AG09309 (cell line): ENCODE measurements at regions not wholly inside any gene's neighbourhood (a gene's known extent, or its start where the extent isn't known, plus 50 kb on each side); places are given as distances from the start of the nearest gene placed in this dataset.
"Not testable (repeated sequence)": the region's sequence is repeated elsewhere in the genome, so short reads cannot be mapped to it uniquely, and the experiment has no call there.

Source experiments
- DNase-seq: peaks from one replicate; pipeline ENCODE4 v3.0.0-alpha.2; 2010; ENCODE audit warnings: low read depth
- H3K4me3 ChIP-seq: 2 replicates; pipeline ENCODE4 v1.5.1; 2011; ENCODE audit warnings: mild to moderate bottlenecking, low read depth, low read length, moderate library complexity; ENCODE audit not compliant: control insufficient read depth
- TF ChIP-seq, protein P1 (sequence below): IDR thresholded peaks from 2 replicates; pipeline ENCODE4 v1.5.1; 2011; ENCODE audit warnings: mild to moderate bottlenecking, low read depth, low read length, inconsistent platforms; ENCODE audit not compliant: insufficient read depth, control insufficient read depth; ENCODE audit errors: missing control alignments

DNA sequence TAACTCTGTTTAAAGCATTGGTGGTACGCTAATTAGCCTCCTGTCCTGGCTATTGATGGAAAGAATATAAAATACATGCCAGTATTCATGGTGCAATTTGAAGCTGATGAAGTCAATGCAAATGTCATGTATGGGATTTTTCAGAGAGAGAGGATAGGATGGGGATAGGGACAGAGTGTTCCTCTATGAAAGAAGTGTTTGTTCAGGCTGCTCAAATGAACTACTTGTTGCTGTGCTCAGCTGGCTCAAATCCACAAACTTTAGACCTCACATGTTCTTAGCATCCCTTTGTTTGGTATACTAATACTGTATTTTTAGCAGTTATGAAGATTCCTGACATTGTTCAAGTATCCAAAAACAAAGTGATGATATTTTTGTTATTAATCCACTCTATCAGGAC is 116.5 kb downstream of the SLITRK1 start:
- no peak overlapping the region for H3K4me3 ChIP-seq
- TF ChIP-seq, protein P1, sequence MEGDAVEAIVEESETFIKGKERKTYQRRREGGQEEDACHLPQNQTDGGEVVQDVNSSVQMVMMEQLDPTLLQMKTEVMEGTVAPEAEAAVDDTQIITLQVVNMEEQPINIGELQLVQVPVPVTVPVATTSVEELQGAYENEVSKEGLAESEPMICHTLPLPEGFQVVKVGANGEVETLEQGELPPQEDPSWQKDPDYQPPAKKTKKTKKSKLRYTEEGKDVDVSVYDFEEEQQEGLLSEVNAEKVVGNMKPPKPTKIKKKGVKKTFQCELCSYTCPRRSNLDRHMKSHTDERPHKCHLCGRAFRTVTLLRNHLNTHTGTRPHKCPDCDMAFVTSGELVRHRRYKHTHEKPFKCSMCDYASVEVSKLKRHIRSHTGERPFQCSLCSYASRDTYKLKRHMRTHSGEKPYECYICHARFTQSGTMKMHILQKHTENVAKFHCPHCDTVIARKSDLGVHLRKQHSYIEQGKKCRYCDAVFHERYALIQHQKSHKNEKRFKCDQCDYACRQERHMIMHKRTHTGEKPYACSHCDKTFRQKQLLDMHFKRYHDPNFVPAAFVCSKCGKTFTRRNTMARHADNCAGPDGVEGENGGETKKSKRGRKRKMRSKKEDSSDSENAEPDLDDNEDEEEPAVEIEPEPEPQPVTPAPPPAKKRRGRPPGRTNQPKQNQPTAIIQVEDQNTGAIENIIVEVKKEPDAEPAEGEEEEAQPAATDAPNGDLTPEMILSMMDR: no peak
- no peak for DNase-seq

DNA sequence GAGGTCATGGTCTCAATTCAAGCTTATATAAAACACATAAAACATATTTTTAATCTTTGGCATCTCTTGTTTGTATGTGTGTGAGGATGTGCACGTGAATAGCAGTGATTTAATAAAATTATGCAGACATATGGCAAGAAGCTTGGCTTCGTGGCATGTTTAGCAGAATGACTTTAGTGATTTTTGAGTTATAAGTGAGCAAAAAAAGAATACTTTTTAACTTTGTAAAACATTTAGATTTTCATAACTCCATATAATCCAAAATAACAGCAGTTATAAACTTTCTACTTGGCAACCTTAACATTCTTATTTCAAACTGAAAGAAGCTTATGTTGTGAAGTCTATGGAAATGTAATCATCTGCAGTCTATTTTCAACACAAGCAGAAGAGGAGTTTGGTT is 120.6 kb downstream of the SLITRK1 start:
- H3K4me3 ChIP-seq: no peak overlapping the region
- TF ChIP-seq, protein P1: no peak
- DNase-seq: no peak

DNA sequence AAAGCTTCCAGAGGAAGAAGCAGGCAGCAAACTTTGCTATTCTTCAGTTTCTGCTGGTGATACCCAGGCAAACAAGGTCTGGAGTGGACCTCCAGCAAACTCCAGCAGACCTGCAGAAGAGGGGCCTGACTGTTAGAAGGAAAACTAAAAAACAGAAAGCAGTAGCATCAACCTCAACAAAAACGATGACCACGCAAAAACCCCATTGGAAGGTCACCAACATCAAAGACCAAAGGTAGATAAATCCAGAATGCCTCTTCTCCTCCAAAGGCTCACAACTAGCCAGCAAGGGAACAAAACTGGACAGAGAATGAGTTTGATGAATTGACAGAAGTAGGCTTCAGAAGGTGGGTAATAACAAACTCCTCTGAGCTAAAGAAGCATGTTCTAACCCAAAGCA is 127.1 kb downstream of the SLITRK1 start:
- DNase-seq, H3K4me3 ChIP-seq: not testable (repeated sequence)

DNA sequence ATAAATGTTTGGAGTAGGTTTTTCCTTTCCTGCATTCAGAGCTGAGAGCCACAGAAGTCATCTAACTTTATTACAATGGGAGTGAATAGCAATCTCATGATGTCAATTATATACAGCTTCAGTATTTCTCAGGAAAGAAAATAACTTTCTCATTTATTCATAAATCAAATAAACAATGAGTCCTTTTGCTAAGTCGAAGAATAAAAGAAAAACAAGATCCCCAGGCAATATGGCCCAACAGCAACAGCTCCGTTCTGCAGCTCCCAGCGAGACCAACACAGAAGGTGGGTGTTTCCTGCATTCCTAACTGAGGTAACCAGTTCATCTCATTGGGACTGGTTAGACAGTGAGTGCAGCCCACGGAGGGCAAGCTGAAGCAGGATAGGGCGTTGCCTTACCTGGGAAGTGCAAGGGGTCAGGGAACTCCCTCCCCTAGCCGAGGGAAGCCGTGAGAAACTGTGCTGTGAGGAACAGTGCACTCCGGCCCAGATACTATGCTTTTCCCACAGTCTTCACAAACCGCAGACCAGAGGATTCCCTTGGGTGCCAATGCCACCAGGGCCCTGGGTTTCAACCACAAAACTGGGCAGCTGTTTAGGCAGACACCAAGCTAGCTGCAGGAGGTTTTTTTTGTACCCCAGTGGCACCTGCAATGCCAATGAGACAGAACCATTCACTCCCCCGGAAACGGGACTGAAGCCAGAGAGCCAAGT is 128.2 kb downstream of the SLITRK1 start:
- no peak overlapping the region for H3K4me3 ChIP-seq
- TF ChIP-seq, protein P1: no peak
- no peak for DNase-seq

DNA sequence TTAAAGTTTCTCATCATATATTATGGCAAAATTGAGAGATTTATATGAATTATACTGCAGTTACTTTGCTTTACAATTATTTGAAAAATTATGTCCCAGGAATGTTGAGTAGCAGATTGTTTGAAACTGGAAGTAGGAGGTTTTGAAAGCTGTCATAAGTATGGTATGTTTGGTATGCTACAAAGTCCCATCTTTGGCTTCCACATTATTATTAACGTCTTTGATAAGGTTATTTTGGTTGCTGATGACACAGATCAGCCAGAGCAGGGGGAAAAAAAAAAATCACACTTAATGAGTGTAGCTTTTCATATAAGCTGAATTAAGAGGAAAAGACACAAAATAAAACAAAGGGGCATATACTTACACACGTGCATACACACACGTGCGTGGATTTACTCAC is 130.1 kb downstream of the SLITRK1 start:
- DNase-seq: peak; percentile 13
- H3K4me3 ChIP-seq: no peak overlapping the region
- TF ChIP-seq, protein P1: no peak

DNA sequence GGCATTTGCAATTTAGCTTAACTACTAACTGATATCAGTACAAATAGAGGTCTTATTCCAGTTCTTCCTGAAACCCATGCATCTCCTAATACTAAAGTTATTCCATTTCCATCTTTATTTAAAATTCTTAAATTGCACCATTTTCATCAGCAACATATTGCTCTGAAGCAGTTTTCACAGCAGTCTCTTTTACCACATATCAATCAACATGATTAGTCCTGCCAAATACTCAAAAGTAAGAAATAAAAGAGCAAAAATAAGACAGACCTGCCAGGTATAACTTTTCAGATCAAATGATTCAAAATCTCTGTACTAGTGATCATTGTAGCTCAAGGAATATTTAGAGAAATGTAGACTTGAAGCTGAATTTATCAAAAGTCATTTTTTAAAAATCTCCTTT is 141.7 kb downstream of the SLITRK1 start:
- no peak for DNase-seq
- TF ChIP-seq, protein P1: no peak
- H3K4me3 ChIP-seq: no peak overlapping the region

DNA sequence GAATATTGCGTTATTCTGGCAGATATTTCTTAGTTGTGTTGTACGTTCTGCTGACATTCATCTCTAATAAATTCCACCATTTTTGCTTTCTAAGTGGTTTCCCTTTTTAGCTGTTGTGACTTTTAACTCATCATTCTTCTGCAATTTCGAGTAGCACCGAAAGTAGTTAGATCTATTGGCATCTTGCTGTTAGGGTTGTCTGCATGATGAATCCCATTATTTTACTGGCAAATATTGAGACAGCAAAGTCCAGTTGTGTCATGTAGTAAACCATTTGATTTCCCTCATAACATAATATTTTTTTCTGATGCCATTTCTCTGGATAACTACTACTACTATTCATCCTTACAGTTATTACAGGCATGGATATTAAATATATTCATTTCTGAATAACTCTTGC is 143.9 kb downstream of the SLITRK1 start:
- TF ChIP-seq, protein P1: no peak
- DNase-seq: no peak
- no peak overlapping the region for H3K4me3 ChIP-seq
